SK-N-SH (cell line): ENCODE measurements at regions not wholly inside any gene's neighbourhood (a gene's known extent, or its start where the extent isn't known, plus 50 kb on each side); places are given as distances from the start of the nearest gene placed in this dataset.

Source experiments
- CTCF ChIA-PET: fragments of 300-600, 350-600 bp; formaldehyde crosslinking; extraction: SDS; loops from one replicate; lab custom pipeline; 2021; lab: Yijun Ruan, JAX
- POLR2A ChIA-PET: fragments of 350-600 bp; sonication (Branson Sonifier 250); formaldehyde crosslinking; extraction: SDS; loops from one replicate; lab custom pipeline; 2020; ENCODE audit warnings: antibody characterized with exemption, inconsistent platforms; lab: Yijun Ruan, JAX
- DNase-seq: peaks from one replicate; pipeline ENCODE4 v3.0.0; 2012
- H2AFZ ChIP-seq: fragments of 200-600 bp; sonication (generic); 2 replicates; pipeline ENCODE4 v1.8.1; 2016; ENCODE audit warnings: antibody characterized with exemption, mild to moderate bottlenecking, low read depth
- H3F3A ChIP-seq: fragments of 200-600 bp; sonication (generic); replicated peaks from 2 replicates; pipeline ENCODE3; 2016; ENCODE audit warnings: antibody characterized with exemption, mild to moderate bottlenecking; ENCODE audit not compliant: insufficient read depth
- H3K27ac ChIP-seq, 2 experiments: fragments of 200-500 bp in 1 of 2; fragments of 200-600 bp in 1 of 2; sonication (Bioruptor generic) in 1 of 2; sonication (generic), shearing (Covaris generic) in 1 of 2; 2 replicates each; pipeline versions ENCODE4 v1.5.1 to v1.6.1; 2014 to 2016; ENCODE audit warnings: low read depth in 2 of 2, inconsistent platforms in 1 of 2, low read length in 1 of 2, mild to moderate bottlenecking in 1 of 2, mixed read lengths in 1 of 2
- H3K27me3 ChIP-seq: fragments of 200-600 bp; sonication (generic), shearing (Covaris generic); 2 replicates; pipeline ENCODE4 v1.6.1; 2016; ENCODE audit warnings: mixed run types; ENCODE audit not compliant: insufficient read depth
- H3K36me3 ChIP-seq, 2 experiments: fragments of 200-500 bp in 1 of 2; fragments of 200-600 bp in 1 of 2; sonication (Bioruptor generic) in 1 of 2; sonication (generic) in 1 of 2; replicated peaks in 1 of 2; 2 replicates each; pipeline versions ENCODE3 to v1.5.1; 2014 to 2016; ENCODE audit warnings: low read length in 1 of 2, mild to moderate bottlenecking in 1 of 2; ENCODE audit not compliant: insufficient read depth in 2 of 2, control insufficient read depth in 1 of 2
- H3K4me1 ChIP-seq, 2 experiments: fragments of 200-500 bp in 1 of 2; fragments of 200-600 bp in 1 of 2; sonication (Bioruptor generic) in 1 of 2; sonication (generic), shearing (Covaris generic) in 1 of 2; 2 replicates each; pipeline versions ENCODE4 v1.5.1 to v1.6.1; 2014 to 2016; ENCODE audit warnings: low read depth in 1 of 2, low read length in 1 of 2, mixed run types in 1 of 2; ENCODE audit not compliant: insufficient read depth in 2 of 2, control insufficient read depth in 1 of 2
- H3K4me2 ChIP-seq: fragments of 200-600 bp; sonication (generic), shearing (Covaris generic); 2 replicates; pipeline ENCODE4 v1.6.1; 2017; ENCODE audit warnings: mixed run types
- H3K4me3 ChIP-seq, 2 experiments: fragments of 200-500 bp in 1 of 2; fragments of 200-600 bp in 1 of 2; sonication (Bioruptor generic) in 1 of 2; sonication (generic), shearing (Covaris generic) in 1 of 2; 2 replicates each; pipeline versions ENCODE4 v1.5.1 to v1.8.1; 2014 to 2016; ENCODE audit warnings: low read depth in 2 of 2, inconsistent platforms in 1 of 2, low read length in 1 of 2, mild to moderate bottlenecking in 1 of 2, mixed read lengths in 1 of 2, moderate library complexity in 1 of 2
- H3K79me2 ChIP-seq: fragments of 200-600 bp; sonication (generic); 2 replicates; pipeline ENCODE4 v1.8.1; 2017; ENCODE audit warnings: mild to moderate bottlenecking; ENCODE audit not compliant: insufficient read depth
- H3K9ac ChIP-seq: fragments of 200-600 bp; sonication (generic); 2 replicates; pipeline ENCODE4 v1.6.1; 2017; ENCODE audit warnings: mixed run types
- H3K9me2 ChIP-seq: fragments of 200-600 bp; sonication (generic); 2 replicates; pipeline ENCODE4 v1.6.1; 2017; ENCODE audit warnings: mixed run types
- H3K9me3 ChIP-seq: fragments of 200-600 bp; sonication (generic); 2 replicates; pipeline ENCODE4 v1.6.1; 2017; ENCODE audit warnings: mixed run types, mild to moderate bottlenecking, moderate library complexity
- H4K20me1 ChIP-seq: fragments of 200-600 bp; sonication (generic); 2 replicates; pipeline ENCODE4 v1.6.1; 2017; ENCODE audit warnings: mild to moderate bottlenecking, mixed run types; ENCODE audit not compliant: insufficient read depth
- ELF1 ChIP-seq: IDR thresholded peaks from 2 replicates; pipeline ENCODE4 v1.4.0; 2012
- EP300 ChIP-seq, 2 experiments: IDR thresholded peaks; 2 replicates each; pipeline versions ENCODE4 v1.4.0 to v1.6.1; 2012; ENCODE audit warnings: borderline replicate concordance in 1 of 2, low read depth in 1 of 2, low read length in 1 of 2
- EZH2phosphoT487 ChIP-seq: fragments of 200-600 bp; sonication (generic); IDR thresholded peaks from 2 replicates; pipeline ENCODE4 v1.6.1; 2017; ENCODE audit warnings: low read depth, mixed run types, mild to moderate bottlenecking, antibody characterized with exemption, moderate library complexity, borderline replicate concordance
- GATA2 ChIP-seq: sonication (generic); formaldehyde crosslinking; IDR thresholded peaks from 2 replicates; pipeline ENCODE4 v1.5.0; 2020; ENCODE audit warnings: mild to moderate bottlenecking, missing genetic modification reagents
- IRF3 ChIP-seq: fragments of 150-350 bp; IDR thresholded peaks from 2 replicates; pipeline ENCODE4 v1.6.1; 2016; ENCODE audit warnings: mild to moderate bottlenecking, low read depth, low read length
- MEF2A ChIP-seq: IDR thresholded peaks from 2 replicates; pipeline ENCODE4 v1.4.0; 2012; ENCODE audit warnings: low read depth, borderline replicate concordance
- NFIC ChIP-seq: IDR thresholded peaks from 2 replicates; pipeline ENCODE4 v1.4.0; 2012; ENCODE audit warnings: borderline replicate concordance
- POLR2AphosphoS5 ChIP-seq: IDR thresholded peaks from 2 replicates; pipeline ENCODE4 v1.6.1; 2012; ENCODE audit warnings: low read depth, low read length
- RAD21 ChIP-seq: IDR thresholded peaks from 2 replicates; pipeline ENCODE4 v1.6.1; 2012; ENCODE audit warnings: mild to moderate bottlenecking, low read length
- RXRA ChIP-seq: IDR thresholded peaks from 2 replicates; pipeline ENCODE4 v1.4.0; 2012; ENCODE audit warnings: low read depth, mild to moderate bottlenecking, borderline replicate concordance
- SIN3A ChIP-seq: IDR thresholded peaks from 2 replicates; pipeline ENCODE4 v1.6.1; 2012; ENCODE audit warnings: low read depth, mild to moderate bottlenecking, low read length, moderate library complexity, borderline replicate concordance
- SMC3 ChIP-seq: IDR thresholded peaks from 2 replicates; pipeline ENCODE4 v1.6.1; 2012; ENCODE audit warnings: low read depth, low read length, improper control_type of control experiment
- TCF12 ChIP-seq: IDR thresholded peaks from 2 replicates; pipeline ENCODE4 v1.4.0; 2012
- TEAD4 ChIP-seq: IDR thresholded peaks from 2 replicates; pipeline ENCODE4 v1.4.0; 2012; ENCODE audit warnings: mild to moderate bottlenecking, borderline replicate concordance; ENCODE audit not compliant: insufficient read depth
- USF2 ChIP-seq: fragments of 150-350 bp; IDR thresholded peaks from 2 replicates; pipeline ENCODE4 v1.6.1; 2017; ENCODE audit warnings: antibody characterized with exemption, low read length, low read depth, borderline replicate concordance
- YY1 ChIP-seq: IDR thresholded peaks from 2 replicates; pipeline ENCODE4 v1.4.0; 2012; ENCODE audit warnings: low read depth, mild to moderate bottlenecking
- ZBTB33 ChIP-seq: IDR thresholded peaks from 2 replicates; pipeline ENCODE4 v1.4.0; 2012; ENCODE audit warnings: low read depth, borderline replicate concordance
- WGBS: methylation state at CpG from one replicate; pipeline ENCODE4 v1.1.6; 2017; ENCODE audit warnings: low lambda C conversion rate; 5-methylcytosine and 5-hydroxymethylcytosine counted together
- TF ChIP-seq, protein P1 (sequence below): IDR thresholded peaks from 2 replicates; pipeline ENCODE4; 2012

GRCh38 chr2:8513601-8514273 is 168.1 kb upstream of the ID2 start:
- CTCF ChIA-PET = no interaction called here
- no peaks in the 10 kb centered on the region for H4K20me1 ChIP-seq
- no peak overlapping the region for H3K27ac ChIP-seq
- DNase-seq = no peak
- H3K4me3 ChIP-seq = no peak overlapping the region
- no peak overlapping the region for H3K9ac ChIP-seq
- no peaks in the 10 kb centered on the region for H3K9me2 ChIP-seq
- WGBS = 64% methylated on average over 14 of the region's 14 CpGs
- H3K79me2 ChIP-seq = no peaks in the 10 kb centered on the region
- H3F3A ChIP-seq = no peaks in the 10 kb centered on the region
- H3K27me3 ChIP-seq = no peaks in the 10 kb centered on the region; the same call in 1 of the 2 replicates
- peaks cover 5% of the 10 kb centered on the region in 2 experiments; a peak in 1 of 4 replicates for H3K4me1 ChIP-seq
- no peak for TF ChIP-seq TEAD4
- no peak for TF ChIP-seq MEF2A
- no peak for TF ChIP-seq RXRA
- TF ChIP-seq EZH2phosphoT487 = no peak
- TF ChIP-seq GATA2 = no peak
- no peak for TF ChIP-seq RAD21
- TF ChIP-seq POLR2AphosphoS5 = no peak
- no peak for TF ChIP-seq EP300 (IDR thresholded peaks at IDR 0.05; ENCODE audit: borderline replicate concordance in 1 of 2, low read depth in 1 of 2, low read length in 1 of 2)
- TF ChIP-seq SMC3 = no peak
- TF ChIP-seq, protein P1, sequence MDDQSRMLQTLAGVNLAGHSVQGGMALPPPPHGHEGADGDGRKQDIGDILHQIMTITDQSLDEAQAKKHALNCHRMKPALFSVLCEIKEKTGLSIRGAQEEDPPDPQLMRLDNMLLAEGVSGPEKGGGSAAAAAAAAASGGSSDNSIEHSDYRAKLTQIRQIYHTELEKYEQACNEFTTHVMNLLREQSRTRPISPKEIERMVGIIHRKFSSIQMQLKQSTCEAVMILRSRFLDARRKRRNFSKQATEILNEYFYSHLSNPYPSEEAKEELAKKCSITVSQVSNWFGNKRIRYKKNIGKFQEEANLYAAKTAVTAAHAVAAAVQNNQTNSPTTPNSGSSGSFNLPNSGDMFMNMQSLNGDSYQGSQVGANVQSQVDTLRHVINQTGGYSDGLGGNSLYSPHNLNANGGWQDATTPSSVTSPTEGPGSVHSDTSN = no peak
- TF ChIP-seq ZBTB33 = no peak
- TF ChIP-seq YY1 = no peak
- TF ChIP-seq NFIC = no peak
- no peak for TF ChIP-seq SIN3A
- H3K4me2 ChIP-seq = no peak overlapping the region
- no peak overlapping the region for H2AFZ ChIP-seq
- H3K36me3 ChIP-seq = no peaks in the 10 kb centered on the region
- H3K9me3 ChIP-seq = no peaks in the 10 kb centered on the region
- POLR2A ChIA-PET = no interaction called here

DNA sequence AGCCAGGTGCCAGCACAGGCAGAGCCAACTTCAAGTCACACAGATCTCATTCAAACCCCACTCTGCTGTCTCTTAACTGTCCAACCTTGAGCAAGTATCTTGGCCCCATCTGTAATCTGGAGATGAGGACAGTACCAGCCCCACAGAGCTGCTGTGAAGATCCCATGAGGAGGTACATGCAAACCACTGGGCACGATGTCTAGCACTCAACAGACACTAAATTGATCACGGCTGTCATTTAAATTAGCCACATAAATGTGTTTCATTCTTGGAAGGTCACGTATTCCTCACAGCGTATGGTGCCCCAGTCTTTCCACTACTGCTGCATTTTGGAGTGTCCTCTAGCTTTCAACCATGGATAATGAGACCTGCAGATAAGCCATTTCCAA is 167.6 kb upstream of the ID2 start:
- WGBS = 75% methylated on average over 4 of the region's 4 CpGs
- Histone ChIP-seq H2AFZ (no peak overlapping the region), H3K4me1 (peaks cover 5% of the 10 kb centered on the region in 2 experiments; a peak in 1 of 4 replicates), H3K4me3 (no peak overlapping the region), H3K27ac (no peak overlapping the region), H3F3A (no peaks in the 10 kb centered on the region), H4K20me1 (no peaks in the 10 kb centered on the region), H3K9me3 (no peaks in the 10 kb centered on the region), H3K27me3 (no peaks in the 10 kb centered on the region; the same call in 1 of the 2 replicates), H3K9ac (no peak overlapping the region), H3K79me2 (no peaks in the 10 kb centered on the region)
- POLR2A ChIA-PET = no interaction called here
- TF ChIP-seq EZH2phosphoT487 (no peak), POLR2AphosphoS5 (no peak), ELF1 (no peak), IRF3 (no peak), TCF12 (no peak), USF2 (no peak)
- TF ChIP-seq, protein P1 = no peak
- TF ChIP-seq, all 33 proteins: peak for 0
- DNase-seq = no peak
- no peaks in the 10 kb centered on the region for H3K9me2 ChIP-seq
- CTCF ChIA-PET = no interaction called here
- no peak overlapping the region for H3K4me2 ChIP-seq
- H3K36me3 ChIP-seq = no peaks in the 10 kb centered on the region
